Ishikawa (cell line): ENCODE measurements at regions not wholly inside any gene's neighbourhood (a gene's known extent, or its start where the extent isn't known, plus 50 kb on each side); places are given as distances from the start of the nearest gene placed in this dataset.

Source experiments
- CEBPB ChIP-seq: IDR thresholded peaks from 2 replicates; pipeline ENCODE4 v1.6.1; 2012
- CREB1 ChIP-seq: IDR thresholded peaks from 2 replicates; pipeline ENCODE4 v1.6.1; 2012; ENCODE audit warnings: low read depth
- EGR1 ChIP-seq: IDR thresholded peaks from 2 replicates; pipeline ENCODE4 v1.6.1; 2012
- EP300 ChIP-seq: IDR thresholded peaks from 2 replicates; pipeline ENCODE4 v1.6.1; 2012; ENCODE audit warnings: borderline replicate concordance
- FOXM1 ChIP-seq: IDR thresholded peaks from 2 replicates; pipeline ENCODE4 v1.6.1; 2012; ENCODE audit warnings: low read depth, borderline replicate concordance
- MAX ChIP-seq: IDR thresholded peaks from 2 replicates; pipeline ENCODE4 v1.6.1; 2012
- NFIC ChIP-seq: IDR thresholded peaks from 2 replicates; pipeline ENCODE4 v1.6.1; 2012
- RAD21 ChIP-seq: IDR thresholded peaks from 2 replicates; pipeline ENCODE4 v1.6.1; 2012; ENCODE audit warnings: low read depth
- REST ChIP-seq: IDR thresholded peaks from 2 replicates; pipeline ENCODE4 v1.6.1; 2012; ENCODE audit warnings: low read depth, mild to moderate bottlenecking
- TAF1 ChIP-seq: IDR thresholded peaks from 2 replicates; pipeline ENCODE4 v1.6.1; 2012; ENCODE audit warnings: low read depth, mild to moderate bottlenecking
- TCF12 ChIP-seq: IDR thresholded peaks from 2 replicates; pipeline ENCODE4 v1.6.1; 2012; ENCODE audit warnings: low read depth
- TEAD4 ChIP-seq: IDR thresholded peaks from 2 replicates; pipeline ENCODE4 v1.6.1; 2012
- USF1 ChIP-seq: IDR thresholded peaks from 2 replicates; pipeline ENCODE4 v1.6.1; 2012
- YY1 ChIP-seq: IDR thresholded peaks from 2 replicates; pipeline ENCODE4 v1.6.1; 2012; ENCODE audit warnings: low read depth
- ZBTB7A ChIP-seq: IDR thresholded peaks from 2 replicates; pipeline ENCODE4 v1.6.1; 2012; ENCODE audit warnings: low read depth

GRCh38 chr3:963255-963654 lies 129.6 kb upstream of the CNTN6 start:
- TF ChIP-seq CREB1 (no peak), ZBTB7A (no peak), USF1 (no peak), CEBPB (no peak), TCF12 (no peak), MAX (no peak), YY1 (no peak), EP300 (no peak), EGR1 (no peak), REST (no peak)

GRCh38 chr3:963755-964154 lies 129.1 kb upstream of the CNTN6 start:
- TF ChIP-seq TCF12: no peak
- TF ChIP-seq CREB1: no peak
- no peak for TF ChIP-seq RAD21
- no peak for TF ChIP-seq TEAD4
- TF ChIP-seq FOXM1: no peak
- no peak for TF ChIP-seq EGR1
- no peak for TF ChIP-seq USF1
- TF ChIP-seq NFIC: no peak
- no peak for TF ChIP-seq ZBTB7A
- no peak for TF ChIP-seq TAF1
- no peak for TF ChIP-seq MAX
- no peak for TF ChIP-seq REST
- no peak for TF ChIP-seq EP300
- TF ChIP-seq CEBPB: no peak
- no peak for TF ChIP-seq YY1

- TF ChIP-seq CEBPB (no peak), USF1 (no peak), CREB1 (no peak)
These were observed 127.0 kb upstream of the CNTN6 start for GRCh38 chr3:965826-966225.

- no peak for TF ChIP-seq CREB1
- no peak for TF ChIP-seq TCF12
- no peak for TF ChIP-seq TAF1
- TF ChIP-seq RAD21: no peak
- no peak for TF ChIP-seq EP300
- TF ChIP-seq TEAD4: no peak
- no peak for TF ChIP-seq CEBPB
- TF ChIP-seq FOXM1: no peak
These were observed 126.5 kb upstream of the CNTN6 start for GRCh38 chr3:966341-966740.

- TF ChIP-seq EP300 (no peak), USF1 (no peak), REST (no peak), TCF12 (no peak), TEAD4 (no peak), NFIC (no peak), CEBPB (no peak), CREB1 (no peak), EGR1 (no peak), RAD21 (no peak), ZBTB7A (no peak), TAF1 (no peak), MAX (no peak), FOXM1 (no peak), YY1 (no peak)
These were observed 119.5 kb upstream of the CNTN6 start for GRCh38 chr3:973340-973739.
